Sigmoid colon (tissue), 6 donors: ENCODE measurements at regions not wholly inside any gene's neighbourhood (a gene's known extent, or its start where the extent isn't known, plus 50 kb on each side); places are given as distances from the start of the nearest gene placed in this dataset.

Experiments
- DNase-seq: peaks from one replicate; pipeline ENCODE4 v3.0.0-alpha.2; 2019
- H3K27ac ChIP-seq, 4 donors: fragments of 200-600 bp; sonication (generic); one replicate each; pipeline ENCODE4 v1.5.1; 2016 to 2019; ENCODE audit warnings: mild to moderate bottlenecking in 1 of 4
- H3K27me3 ChIP-seq, 3 donors: fragments of 200-600 bp; sonication (generic); one replicate each; pipeline ENCODE4 v1.5.1; 2019; ENCODE audit warnings: mild to moderate bottlenecking in 1 of 3
- H3K36me3 ChIP-seq, 4 donors: fragments of 200-600 bp; sonication (generic); one replicate each; pipeline ENCODE4 v1.5.1; 2016 to 2019
- H3K4me1 ChIP-seq, 4 donors: fragments of 200-600 bp; sonication (generic); one replicate each; pipeline ENCODE4 v1.5.1; 2017 to 2019
- H3K4me3 ChIP-seq, 4 donors: fragments of 200-600 bp; sonication (generic); one replicate each; pipeline ENCODE4 v1.5.1; 2017 to 2019; ENCODE audit warnings: mild to moderate bottlenecking in 2 of 4, moderate library complexity in 1 of 4
- H3K9me3 ChIP-seq, 4 donors: fragments of 200-600 bp in 3 of 4; sonication (generic) in 3 of 4; one replicate each; pipeline versions ENCODE4 v1.5.1 to v1.6.1; 2013 to 2019
- CTCF ChIP-seq, 4 experiments: fragments of 450-650 bp in 3 of 4; fragments of 200-600 bp in 1 of 4; IDR thresholded peaks; one replicate each; pipeline ENCODE4 v1.5.1; 2016 to 2019; ENCODE audit warnings: antibody characterized with exemption in 4 of 4, mild to moderate bottlenecking in 3 of 4, moderate library complexity in 2 of 4
- EP300 ChIP-seq, 4 donors: sonication (generic); formaldehyde crosslinking; IDR thresholded peaks; one replicate each; pipeline ENCODE4 v1.6.1; 2017; ENCODE audit warnings: antibody characterized with exemption in 4 of 4
- POLR2A ChIP-seq, 2 donors: fragments of 450-650 bp; IDR thresholded peaks; one replicate each; pipeline ENCODE4 v1.6.1; 2016; ENCODE audit warnings: antibody characterized with exemption in 2 of 2, mild to moderate bottlenecking in 2 of 2, moderate library complexity in 2 of 2
- POLR2AphosphoS5 ChIP-seq, 4 donors: sonication (generic); formaldehyde crosslinking; IDR thresholded peaks; one replicate each; pipeline ENCODE4 v1.6.1; 2017; ENCODE audit warnings: antibody characterized with exemption in 4 of 4
- WGBS, 2 donors: extraction: QIAGEN DNeasy Blood & Tissue Kit; methylation state at CpG; one replicate each; pipeline ENCODE4 v1.1.7; 2013; 5-methylcytosine and 5-hydroxymethylcytosine counted together
- intact Hi-C: fragments of 100-400 bp; cut with DNase I; formaldehyde crosslinking; loops from one replicate; pipeline ENCODE4 v1.15.1; 2023
- donor health status: healthy with polysubstance abuse.
- donor health status: healthy.

DNA sequence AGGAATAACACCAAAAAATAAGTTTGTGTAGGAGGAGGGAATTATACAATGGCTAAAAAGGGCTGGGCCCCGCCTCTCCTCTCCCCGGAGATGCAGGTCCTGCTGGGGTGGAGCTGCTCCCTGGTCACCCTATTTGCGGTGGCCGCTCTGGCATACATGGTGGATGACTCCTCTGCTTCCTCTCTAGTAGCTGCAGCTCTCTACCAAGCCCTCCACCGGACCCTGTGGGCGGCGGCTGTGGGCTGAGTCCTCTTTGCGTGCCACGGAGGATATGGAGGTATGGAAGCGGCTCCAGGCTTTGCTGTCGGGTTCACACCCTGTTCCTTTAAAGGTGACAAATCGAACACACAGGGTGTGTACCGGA lies 77.1 kb upstream of the SEC11C start:
- 90 to 93% methylated on average over 13 of the region's 13 CpGs for WGBS, 2 donors
- no peaks in the 10 kb centered on the region for H3K36me3 ChIP-seq
- DNase-seq: no peak
- no peaks in the 10 kb centered on the region for H3K27me3 ChIP-seq
- no peak overlapping the region for H3K27ac ChIP-seq
- intact Hi-C loops: loop anchor here (5.0 to 10.0 kb wide), 2 partner anchors 98 to 200 kb away; partner anchors contain the start of gene ZNF532
- TF ChIP-seq POLR2AphosphoS5 (IDR thresholded peaks at IDR 0.05) (no peak), POLR2A (IDR thresholded peaks at IDR 0.05) (no peak), EP300 (IDR thresholded peaks at IDR 0.05) (no peak), CTCF (IDR thresholded peaks at IDR 0.05) (no peak)
- H3K4me3 ChIP-seq: no peak overlapping the region
- H3K9me3 ChIP-seq: no peaks in the 10 kb centered on the region
- peaks cover 0 to 17% (median 6%) of the 10 kb centered on the region in 4 donors for H3K4me1 ChIP-seq

GRCh38 chr18:59063300-59063906 lies 76.3 kb upstream of the SEC11C start:
- DNase-seq: peak; percentile 77

DNA sequence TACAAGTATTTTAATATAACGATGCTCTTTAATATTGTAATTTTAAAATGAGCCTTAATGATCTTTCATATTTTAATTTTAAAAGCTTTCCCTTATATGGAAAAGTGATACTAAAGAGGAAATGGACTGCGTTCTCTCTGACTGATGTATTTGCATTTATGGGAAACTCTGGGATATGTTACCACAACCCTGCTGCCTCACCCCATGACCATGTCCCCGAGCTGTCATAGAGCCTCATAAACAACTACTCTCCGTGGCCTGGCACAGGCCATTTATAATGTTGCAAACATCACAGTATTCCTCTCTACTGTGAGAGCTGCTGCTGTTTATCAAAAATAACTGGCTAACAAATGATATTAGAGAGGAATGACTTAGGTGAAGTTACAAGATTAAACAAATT lies 75.8 kb upstream of the SEC11C start:
- H3K9me3 ChIP-seq: no peaks in the 10 kb centered on the region
- H3K27me3 ChIP-seq: no peaks in the 10 kb centered on the region
- intact Hi-C loops: loop anchor here (5.0 to 10.0 kb wide), 2 partner anchors 99 to 202 kb away; partner anchors contain the start of gene ZNF532
- 47 to 62% methylated on average over 4 of the region's 4 CpGs for WGBS, 2 donors
- H3K27ac ChIP-seq: peak overlapping the region in 3 of 4 donors; percentile 48 to 62 (median 49)
- TF ChIP-seq CTCF (IDR thresholded peaks at IDR 0.05): no peak
- peak in 3 of 4 donors; percentile 66 to 67 (median 67) for TF ChIP-seq EP300 (IDR thresholded peaks at IDR 0.05)
- TF ChIP-seq POLR2A (IDR thresholded peaks at IDR 0.05): no peak
- peak; percentile 60 to 80 (median 70) for TF ChIP-seq POLR2AphosphoS5 (IDR thresholded peaks at IDR 0.05)
- H3K4me3 ChIP-seq: no peak overlapping the region
- H3K36me3 ChIP-seq: no peaks in the 10 kb centered on the region
- peaks cover 0 to 17% (median 6%) of the 10 kb centered on the region in 4 donors for H3K4me1 ChIP-seq
- peak; percentile 77 for DNase-seq

More at GRCh38 chr18:59063300-59063906, 76.3 kb upstream of the SEC11C start:
- intact Hi-C loops: loop anchor here (5.0 to 10.0 kb wide), 2 partner anchors 99 to 201 kb away; partner anchors contain the start of gene ZNF532
- H3K4me3 ChIP-seq: no peak overlapping the region
- H3K36me3 ChIP-seq: no peaks in the 10 kb centered on the region
- TF ChIP-seq EP300 (IDR thresholded peaks at IDR 0.05): no peak
- TF ChIP-seq CTCF (IDR thresholded peaks at IDR 0.05): no peak
- no peak for TF ChIP-seq POLR2A (IDR thresholded peaks at IDR 0.05)
- no peak for TF ChIP-seq POLR2AphosphoS5 (IDR thresholded peaks at IDR 0.05)
- H3K9me3 ChIP-seq: no peaks in the 10 kb centered on the region
- peaks cover 0 to 17% (median 6%) of the 10 kb centered on the region in 4 donors for H3K4me1 ChIP-seq
- 37 to 44% methylated on average over 7 of the region's 7 CpGs for WGBS, 2 donors
- peak overlapping the region in 3 of 4 donors; percentile 48 to 62 (median 49) for H3K27ac ChIP-seq
- H3K27me3 ChIP-seq: no peaks in the 10 kb centered on the region

DNA sequence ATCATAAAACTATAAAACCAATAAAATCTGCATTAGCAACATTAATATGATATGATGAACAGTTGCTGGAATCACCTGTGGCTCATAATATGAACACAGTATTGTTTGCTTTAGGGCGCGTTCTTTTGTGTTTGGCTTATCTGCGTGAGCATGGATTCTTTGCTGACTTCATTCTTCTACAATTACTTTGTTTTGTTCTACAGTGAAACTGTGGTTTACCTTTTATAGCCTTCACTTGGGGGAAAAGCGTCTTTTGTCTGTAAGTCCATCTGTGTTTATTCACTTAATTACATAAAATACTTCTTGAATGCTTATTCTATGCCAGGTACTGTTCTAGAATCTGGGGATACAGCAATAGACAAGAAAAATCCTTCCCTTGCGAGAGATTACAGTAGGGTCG lies 74.0 kb upstream of the SEC11C start:
- no peak for TF ChIP-seq POLR2AphosphoS5 (IDR thresholded peaks at IDR 0.05)
- TF ChIP-seq CTCF (IDR thresholded peaks at IDR 0.05): no peak
- TF ChIP-seq POLR2A (IDR thresholded peaks at IDR 0.05): no peak
- no peak for TF ChIP-seq EP300 (IDR thresholded peaks at IDR 0.05)
- intact Hi-C loops: loop anchor here (10.0 kb wide), 1 partner anchor 101 kb away; no protein-coding TSS in a partner anchor
- DNase-seq: no peak
- WGBS, 2 donors: 36 to 74% methylated on average over 6 of the region's 6 CpGs
- no peak overlapping the region for H3K27ac ChIP-seq
- H3K9me3 ChIP-seq: no peaks in the 10 kb centered on the region
- H3K27me3 ChIP-seq: no peaks in the 10 kb centered on the region
- H3K4me3 ChIP-seq: no peak overlapping the region
- H3K36me3 ChIP-seq: no peaks in the 10 kb centered on the region
- peaks cover 0 to 17% (median 6%) of the 10 kb centered on the region in 4 donors for H3K4me1 ChIP-seq
